GM20000 (cell line): ENCODE measurements at regions not wholly inside any gene's neighbourhood (a gene's known extent, or its start where the extent isn't known, plus 50 kb on each side); places are given as distances from the start of the nearest gene placed in this dataset.

Source experiments
- DNase-seq: peaks from one replicate; pipeline ENCODE4 v3.0.0; 2012; ENCODE audit warnings: low spot score
- TF ChIP-seq, protein P1 (sequence below): IDR thresholded peaks from 2 replicates; pipeline ENCODE4 v1.5.1; 2012; ENCODE audit warnings: mild to moderate bottlenecking, control low read depth; ENCODE audit errors: extremely low read depth, missing control alignments

- TF ChIP-seq, protein P1, sequence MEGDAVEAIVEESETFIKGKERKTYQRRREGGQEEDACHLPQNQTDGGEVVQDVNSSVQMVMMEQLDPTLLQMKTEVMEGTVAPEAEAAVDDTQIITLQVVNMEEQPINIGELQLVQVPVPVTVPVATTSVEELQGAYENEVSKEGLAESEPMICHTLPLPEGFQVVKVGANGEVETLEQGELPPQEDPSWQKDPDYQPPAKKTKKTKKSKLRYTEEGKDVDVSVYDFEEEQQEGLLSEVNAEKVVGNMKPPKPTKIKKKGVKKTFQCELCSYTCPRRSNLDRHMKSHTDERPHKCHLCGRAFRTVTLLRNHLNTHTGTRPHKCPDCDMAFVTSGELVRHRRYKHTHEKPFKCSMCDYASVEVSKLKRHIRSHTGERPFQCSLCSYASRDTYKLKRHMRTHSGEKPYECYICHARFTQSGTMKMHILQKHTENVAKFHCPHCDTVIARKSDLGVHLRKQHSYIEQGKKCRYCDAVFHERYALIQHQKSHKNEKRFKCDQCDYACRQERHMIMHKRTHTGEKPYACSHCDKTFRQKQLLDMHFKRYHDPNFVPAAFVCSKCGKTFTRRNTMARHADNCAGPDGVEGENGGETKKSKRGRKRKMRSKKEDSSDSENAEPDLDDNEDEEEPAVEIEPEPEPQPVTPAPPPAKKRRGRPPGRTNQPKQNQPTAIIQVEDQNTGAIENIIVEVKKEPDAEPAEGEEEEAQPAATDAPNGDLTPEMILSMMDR: no peak
- DNase-seq: no peak
These were observed 556.6 kb downstream of the CCER1 start for GRCh38 chr12:90398285-90398836.

DNA sequence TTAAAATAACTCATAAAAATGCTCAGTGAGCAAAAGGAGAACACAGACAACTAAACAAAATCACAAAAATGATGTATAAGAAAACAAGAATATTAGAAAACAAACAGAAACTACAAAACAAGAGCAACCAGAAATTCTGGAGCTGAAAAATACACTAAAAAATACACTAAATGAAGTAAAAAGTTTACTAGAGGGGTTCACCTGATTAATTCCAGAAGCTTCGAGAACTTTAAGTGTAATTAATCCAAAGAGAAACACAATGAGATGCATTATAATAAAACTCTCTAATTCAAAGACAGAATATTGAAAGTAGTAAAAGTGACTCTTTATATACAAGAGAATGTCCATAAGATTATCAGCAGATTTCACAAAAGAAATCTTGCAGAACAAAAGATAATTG, 558.4 kb downstream of the CCER1 start:
- DNase-seq: no peak
- TF ChIP-seq, protein P1: no peak

- TF ChIP-seq, protein P1: no peak
These were observed 561.3 kb downstream of the CCER1 start for GRCh38 chr12:90393652-90394051.

DNA sequence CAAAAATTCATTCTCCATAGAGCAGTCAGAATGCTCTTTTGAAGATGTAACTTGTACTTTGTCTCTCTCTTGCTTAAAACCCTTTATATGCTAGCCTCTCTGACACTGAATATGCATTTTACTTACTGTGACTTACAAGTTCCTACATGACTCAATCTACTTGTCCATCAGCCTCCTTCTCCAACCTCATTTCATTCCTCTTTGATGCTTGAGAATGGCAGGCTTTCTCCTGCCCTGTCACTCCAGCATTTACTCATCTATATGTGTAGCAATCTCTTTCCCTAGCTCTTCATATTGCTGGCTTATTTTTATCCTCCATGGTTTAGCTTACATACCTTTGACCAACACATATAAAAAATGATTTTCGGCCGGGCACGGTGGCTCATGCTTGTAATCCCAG, 561.9 kb downstream of the CCER1 start:
- no peak for DNase-seq

More at GRCh38 chr12:90393652-90394051, 561.3 kb downstream of the CCER1 start:
- DNase-seq: no peak

GRCh38 chr12:90390947-90391346, 564.0 kb downstream of the CCER1 start:
- DNase-seq: no peak
- TF ChIP-seq, protein P1: no peak

More for the DNA sequence above, 561.9 kb downstream of the CCER1 start:
- TF ChIP-seq, protein P1: no peak

DNA sequence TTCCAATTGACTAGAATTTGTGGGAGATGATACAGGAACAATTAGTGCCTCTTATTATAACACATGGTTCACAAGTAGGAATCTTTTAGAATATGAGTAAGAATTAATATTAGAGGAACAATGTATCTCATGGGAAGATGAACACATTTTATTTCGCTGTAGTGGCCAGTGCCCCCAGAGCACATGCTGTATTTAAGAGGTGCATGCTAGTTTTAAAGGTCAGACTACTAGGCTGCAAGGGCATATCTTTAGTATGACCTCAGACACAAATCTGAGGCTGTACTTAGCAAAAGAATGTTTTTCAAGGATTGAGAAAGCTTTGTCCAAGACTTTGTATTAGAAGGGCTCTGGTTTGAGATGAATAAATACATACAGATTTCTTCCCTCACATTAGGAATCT, 586.9 kb downstream of the CCER1 start:
- TF ChIP-seq, protein P1: no peak
- no peak for DNase-seq

DNA sequence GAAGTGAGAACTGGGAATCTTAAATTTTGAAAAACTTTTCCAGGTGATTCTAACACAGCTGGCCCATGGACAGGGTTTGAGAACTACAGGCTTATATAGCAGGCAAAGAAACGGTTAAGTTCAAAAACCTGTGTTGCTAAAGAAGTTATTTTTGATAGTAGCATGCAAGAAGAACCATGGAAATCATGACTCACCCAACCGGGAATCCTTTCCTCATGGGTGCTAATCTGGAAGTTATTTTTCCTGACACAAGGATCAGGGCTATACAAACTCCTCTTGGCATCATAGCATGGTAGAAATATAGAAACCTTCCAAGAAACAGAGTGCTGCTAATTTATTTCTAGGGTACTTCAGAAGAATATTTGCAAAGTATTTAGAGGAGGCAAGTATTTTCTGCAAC, 588.7 kb downstream of the CCER1 start:
- TF ChIP-seq, protein P1: no peak
- no peak for DNase-seq
